Suprapubic skin (tissue), 4 donors: ENCODE measurements at regions not wholly inside any gene's neighbourhood (a gene's known extent, or its start where the extent isn't known, plus 50 kb on each side); places are given as distances from the start of the nearest gene placed in this dataset.

Experiments
- CTCF ChIP-seq, 2 donors: fragments of 200-600 bp in 1 of 2; fragments of 450-650 bp in 1 of 2; sonication (generic) in 1 of 2; IDR thresholded peaks; one replicate each; pipeline ENCODE4 v1.5.1; 2016 to 2019; ENCODE audit warnings: antibody characterized with exemption in 2 of 2, mild to moderate bottlenecking in 1 of 2, moderate library complexity in 1 of 2
- EP300 ChIP-seq: sonication (generic); formaldehyde crosslinking; IDR thresholded peaks from one replicate; pipeline ENCODE4 v1.6.1; 2017; ENCODE audit warnings: antibody characterized with exemption
- POLR2A ChIP-seq, 2 donors: fragments of 450-650 bp; IDR thresholded peaks; one replicate each; pipeline ENCODE4 v1.6.1; 2017; ENCODE audit warnings: antibody characterized with exemption in 2 of 2, mild to moderate bottlenecking in 2 of 2, moderate library complexity in 2 of 2
- POLR2AphosphoS5 ChIP-seq, 3 donors: sonication (generic); formaldehyde crosslinking; IDR thresholded peaks; one replicate each; pipeline ENCODE4 v1.6.1; 2017; ENCODE audit warnings: antibody characterized with exemption in 3 of 3

GRCh38 chr10:121154846-121155245, 303.7 kb downstream of the WDR11 start:
- no peak for TF ChIP-seq POLR2A (IDR thresholded peaks at IDR 0.05)
- no peak for TF ChIP-seq CTCF (IDR thresholded peaks at IDR 0.05)
- no peak for TF ChIP-seq POLR2AphosphoS5 (IDR thresholded peaks at IDR 0.05)
- no peak for TF ChIP-seq EP300
